Astrocyte (in vitro differentiated cells and primary cell): ENCODE measurements at regions not wholly inside any gene's neighbourhood (a gene's known extent, or its start where the extent isn't known, plus 50 kb on each side); places are given as distances from the start of the nearest gene placed in this dataset.

Experiments
- DNase-seq: peaks from one replicate; pipeline ENCODE4 v3.0.0-alpha.2; 2010; ENCODE audit warnings: low read depth
- FAIRE-seq: peaks from 2 replicates; lab custom pipeline; 2011; peaks lifted over from hg19 to GRCh38; lab: Jason Lieb, UNC
- H2AFZ ChIP-seq: 2 replicates; pipeline ENCODE4 v1.6.0; 2012; ENCODE audit warnings: low read depth, low read length, inconsistent platforms
- H3K27ac ChIP-seq: 2 replicates; pipeline ENCODE4 v1.5.1; 2011; ENCODE audit warnings: low read depth, low read length, inconsistent platforms
- H3K27me3 ChIP-seq: 2 replicates; pipeline ENCODE4 v1.6.0; 2011; ENCODE audit warnings: low read length, inconsistent platforms; ENCODE audit not compliant: insufficient read depth
- H3K36me3 ChIP-seq: 2 replicates; pipeline ENCODE4 v1.5.1; 2011; ENCODE audit warnings: low read length, inconsistent platforms; ENCODE audit not compliant: insufficient read depth
- H3K4me1 ChIP-seq: 2 replicates; pipeline ENCODE4 v1.5.1; 2011; ENCODE audit warnings: low read length, inconsistent platforms; ENCODE audit not compliant: insufficient read depth
- H3K4me2 ChIP-seq: 2 replicates; pipeline ENCODE4 v1.6.0; 2012; ENCODE audit warnings: low read length, inconsistent platforms
- H3K4me3 ChIP-seq: 2 replicates; pipeline ENCODE4 v1.5.1; 2011; ENCODE audit warnings: low read depth, mild to moderate bottlenecking, low read length, inconsistent platforms; ENCODE audit not compliant: insufficient read depth
- H3K79me2 ChIP-seq: 2 replicates; pipeline ENCODE4 v1.6.0; 2012; ENCODE audit warnings: mild to moderate bottlenecking, low read length, inconsistent platforms; ENCODE audit not compliant: insufficient read depth
- H3K9ac ChIP-seq: 2 replicates; pipeline ENCODE4 v1.6.0; 2012; ENCODE audit warnings: mild to moderate bottlenecking, low read length, inconsistent platforms
- H3K9me3 ChIP-seq: 2 replicates; pipeline ENCODE4 v1.5.1; 2012; ENCODE audit warnings: low read depth, mild to moderate bottlenecking, low read length, inconsistent platforms; ENCODE audit not compliant: insufficient read depth
- H4K20me1 ChIP-seq: 2 replicates; pipeline ENCODE4 v1.6.0; 2012; ENCODE audit warnings: low read length, inconsistent platforms; ENCODE audit not compliant: insufficient read depth
- H3K27ac Mint-ChIP-seq: one replicate; pipeline ENCODE4 v1.8.0; 2021; ENCODE audit warnings: mild to moderate bottlenecking, mixed read lengths; ENCODE audit not compliant: unreplicated experiment
- H3K27me3 Mint-ChIP-seq: one replicate; pipeline ENCODE4 v1.8.0; 2021; ENCODE audit warnings: low read depth, mixed read lengths; ENCODE audit not compliant: unreplicated experiment
- H3K36me3 Mint-ChIP-seq: one replicate; pipeline ENCODE4 v1.8.0; 2021; ENCODE audit warnings: low read depth, mixed read lengths; ENCODE audit not compliant: unreplicated experiment
- H3K4me1 Mint-ChIP-seq: one replicate; pipeline ENCODE4 v1.8.0; 2021; ENCODE audit warnings: low read depth, mixed read lengths; ENCODE audit not compliant: unreplicated experiment
- H3K4me3 Mint-ChIP-seq: one replicate; pipeline ENCODE4 v1.8.0; 2021; ENCODE audit warnings: mild to moderate bottlenecking, moderate library complexity, mixed read lengths; ENCODE audit not compliant: unreplicated experiment
- H3K9me3 Mint-ChIP-seq: one replicate; pipeline ENCODE4 v1.8.0; 2021; ENCODE audit warnings: mild to moderate bottlenecking, mixed read lengths; ENCODE audit not compliant: unreplicated experiment
- EZH2 ChIP-seq: IDR thresholded peaks from 2 replicates; pipeline ENCODE4 v1.6.1; 2012; ENCODE audit warnings: mild to moderate bottlenecking, low read length, inconsistent platforms; ENCODE audit not compliant: insufficient read depth
- TF ChIP-seq, protein P1 (sequence below): IDR thresholded peaks from 2 replicates; pipeline ENCODE4 v1.5.1; 2011; ENCODE audit warnings: low read depth, mild to moderate bottlenecking, inconsistent platforms, low read length, moderate library complexity; ENCODE audit not compliant: insufficient read depth

DNA sequence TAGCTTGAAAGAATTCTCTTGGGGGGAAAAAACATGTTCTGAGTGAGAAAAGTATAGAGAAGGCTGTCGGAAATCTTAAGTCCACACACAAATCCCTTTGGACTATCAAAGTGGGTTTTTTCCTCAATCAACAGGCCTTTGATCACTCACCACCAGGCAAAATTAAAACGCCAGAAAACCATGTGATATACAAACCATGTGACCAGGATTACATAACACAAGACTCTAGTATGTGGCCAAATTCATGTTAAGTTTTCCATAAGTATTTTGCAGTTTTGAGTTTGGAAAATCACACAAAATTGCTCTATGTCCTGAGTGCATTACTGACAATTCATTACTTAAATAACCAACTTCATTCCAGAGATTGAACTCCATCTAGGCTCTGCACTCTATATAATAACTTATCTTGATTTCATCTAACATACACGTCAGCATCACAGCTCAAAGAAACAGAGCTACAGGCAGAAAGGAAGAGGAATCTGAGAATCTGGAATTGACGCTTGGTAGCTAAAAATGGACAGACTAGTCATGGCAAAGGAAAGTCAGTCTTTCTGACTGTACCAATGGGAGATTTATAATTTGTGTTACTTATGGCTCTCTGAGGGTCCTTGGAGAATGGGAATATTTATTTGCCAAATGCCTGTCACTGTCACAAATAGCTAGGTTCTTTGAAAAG lies 383.5 kb downstream of the SFMBT2 start:
- no peaks in the 10 kb centered on the region for H3K36me3 ChIP-seq
- Mint-ChIP-seq H3K4me3 (no peak overlapping the region), H3K4me1 (peaks cover 16% of the 10 kb centered on the region), H3K9me3 (peaks cover 6% of the 10 kb centered on the region), H3K27me3 (no peaks in the 10 kb centered on the region), H3K36me3 (peaks cover 2% of the 10 kb centered on the region), H3K27ac (no peak overlapping the region)
- FAIRE-seq (no peak), DNase-seq (no peak)
- no peaks in the 10 kb centered on the region for H3K79me2 ChIP-seq
- H3K9ac ChIP-seq = no peak overlapping the region
- no peak overlapping the region for H3K4me3 ChIP-seq
- TF ChIP-seq, protein P1, sequence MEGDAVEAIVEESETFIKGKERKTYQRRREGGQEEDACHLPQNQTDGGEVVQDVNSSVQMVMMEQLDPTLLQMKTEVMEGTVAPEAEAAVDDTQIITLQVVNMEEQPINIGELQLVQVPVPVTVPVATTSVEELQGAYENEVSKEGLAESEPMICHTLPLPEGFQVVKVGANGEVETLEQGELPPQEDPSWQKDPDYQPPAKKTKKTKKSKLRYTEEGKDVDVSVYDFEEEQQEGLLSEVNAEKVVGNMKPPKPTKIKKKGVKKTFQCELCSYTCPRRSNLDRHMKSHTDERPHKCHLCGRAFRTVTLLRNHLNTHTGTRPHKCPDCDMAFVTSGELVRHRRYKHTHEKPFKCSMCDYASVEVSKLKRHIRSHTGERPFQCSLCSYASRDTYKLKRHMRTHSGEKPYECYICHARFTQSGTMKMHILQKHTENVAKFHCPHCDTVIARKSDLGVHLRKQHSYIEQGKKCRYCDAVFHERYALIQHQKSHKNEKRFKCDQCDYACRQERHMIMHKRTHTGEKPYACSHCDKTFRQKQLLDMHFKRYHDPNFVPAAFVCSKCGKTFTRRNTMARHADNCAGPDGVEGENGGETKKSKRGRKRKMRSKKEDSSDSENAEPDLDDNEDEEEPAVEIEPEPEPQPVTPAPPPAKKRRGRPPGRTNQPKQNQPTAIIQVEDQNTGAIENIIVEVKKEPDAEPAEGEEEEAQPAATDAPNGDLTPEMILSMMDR = no peak
- TF ChIP-seq EZH2 = no peak
- no peaks in the 10 kb centered on the region for H3K27me3 ChIP-seq
- no peak overlapping the region for H3K4me2 ChIP-seq
- no peak overlapping the region for H2AFZ ChIP-seq
- no peaks in the 10 kb centered on the region for H4K20me1 ChIP-seq
- no peak overlapping the region for H3K27ac ChIP-seq
- peaks cover 4% of the 10 kb centered on the region for H3K4me1 ChIP-seq
- H3K9me3 ChIP-seq = no peaks in the 10 kb centered on the region

DNA sequence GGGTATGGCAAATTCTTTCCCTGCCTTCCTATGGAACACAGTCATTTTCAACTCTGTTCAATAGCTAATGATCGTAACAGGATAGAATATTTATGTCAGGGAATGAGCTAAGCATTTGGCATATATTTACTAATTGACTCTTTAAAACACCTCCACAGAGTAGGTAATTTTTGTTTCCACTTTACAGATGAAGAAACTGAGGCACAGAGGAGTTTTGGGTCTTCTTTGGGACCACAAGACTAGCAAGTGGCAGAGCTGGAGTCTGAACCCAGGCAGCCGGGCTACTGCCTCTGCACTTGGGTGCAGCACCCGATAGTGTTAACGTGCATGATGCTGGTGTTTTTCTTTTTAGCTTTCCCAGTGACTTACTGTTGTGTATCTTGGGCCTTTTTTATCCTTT lies 384.0 kb downstream of the SFMBT2 start:
- H4K20me1 ChIP-seq = no peaks in the 10 kb centered on the region
- H2AFZ ChIP-seq = no peak overlapping the region
- H3K4me1 Mint-ChIP-seq = peaks cover 16% of the 10 kb centered on the region
- no peaks in the 10 kb centered on the region for H3K27me3 ChIP-seq
- peaks cover 6% of the 10 kb centered on the region for H3K9me3 Mint-ChIP-seq
- H3K79me2 ChIP-seq = no peaks in the 10 kb centered on the region
- peaks cover 4% of the 10 kb centered on the region for H3K4me1 ChIP-seq
- FAIRE-seq = no peak
- H3K36me3 Mint-ChIP-seq = peaks cover 2% of the 10 kb centered on the region
- H3K4me2 ChIP-seq = no peak overlapping the region
- no peaks in the 10 kb centered on the region for H3K36me3 ChIP-seq
- H3K4me3 ChIP-seq = no peak overlapping the region
- H3K9me3 ChIP-seq = no peaks in the 10 kb centered on the region
- H3K27me3 Mint-ChIP-seq = no peaks in the 10 kb centered on the region
- H3K9ac ChIP-seq = no peak overlapping the region
- no peak overlapping the region for H3K27ac ChIP-seq
- no peak for DNase-seq
- no peak overlapping the region for H3K27ac Mint-ChIP-seq
- TF ChIP-seq EZH2 = no peak
- TF ChIP-seq, protein P1 = no peak
- H3K4me3 Mint-ChIP-seq = no peak overlapping the region

DNA sequence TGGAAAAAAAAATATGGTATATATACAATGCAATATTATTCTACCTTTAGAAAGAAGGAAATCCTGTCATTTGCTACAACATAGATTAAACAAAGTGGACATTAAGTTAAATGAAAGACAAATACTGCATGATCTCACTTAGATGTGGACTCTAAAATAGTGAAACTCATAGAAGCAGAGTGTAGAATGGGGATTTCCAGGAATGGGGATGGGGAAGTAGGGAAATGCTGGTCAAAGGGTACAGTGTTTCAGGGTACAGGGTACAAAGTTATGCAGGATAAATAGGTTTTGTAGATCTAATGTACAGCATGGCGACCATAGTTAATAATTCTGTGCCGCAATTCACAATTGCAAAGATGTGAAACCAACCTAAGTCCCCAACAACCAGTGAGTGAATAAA lies 385.5 kb downstream of the SFMBT2 start:
- no peaks in the 10 kb centered on the region for H3K27me3 Mint-ChIP-seq
- no peak overlapping the region for H3K27ac Mint-ChIP-seq
- peaks cover 7% of the 10 kb centered on the region for H3K9me3 Mint-ChIP-seq
- Histone ChIP-seq H2AFZ (no peak overlapping the region), H4K20me1 (no peaks in the 10 kb centered on the region), H3K27me3 (no peaks in the 10 kb centered on the region), H3K4me3 (no peak overlapping the region), H3K36me3 (no peaks in the 10 kb centered on the region), H3K9me3 (no peaks in the 10 kb centered on the region), H3K79me2 (no peaks in the 10 kb centered on the region), H3K4me1 (peaks cover 4% of the 10 kb centered on the region), H3K27ac (no peak overlapping the region), H3K9ac (no peak overlapping the region), H3K4me2 (no peak overlapping the region)
- no peak for DNase-seq
- FAIRE-seq = no peak
- TF ChIP-seq EZH2 = no peak
- TF ChIP-seq, protein P1 = no peak
- H3K4me3 Mint-ChIP-seq = no peak overlapping the region
- peaks cover 2% of the 10 kb centered on the region for H3K36me3 Mint-ChIP-seq
- peaks cover 16% of the 10 kb centered on the region for H3K4me1 Mint-ChIP-seq
